Gastroesophageal sphincter (tissue), 3 donors: ENCODE measurements at regions not wholly inside any gene's neighbourhood (a gene's known extent, or its start where the extent isn't known, plus 50 kb on each side); places are given as distances from the start of the nearest gene placed in this dataset.

ENCODE experiments used
- EP300 ChIP-seq: sonication (generic); formaldehyde crosslinking; IDR thresholded peaks from one replicate; pipeline ENCODE4 v1.6.1; 2017; ENCODE audit warnings: antibody characterized with exemption, mild to moderate bottlenecking
- POLR2A ChIP-seq, 2 donors: fragments of 450-650 bp; IDR thresholded peaks; one replicate each; pipeline ENCODE4 v1.6.1; 2017; ENCODE audit warnings: antibody characterized with exemption in 2 of 2, mild to moderate bottlenecking in 2 of 2, moderate library complexity in 1 of 2
- POLR2AphosphoS5 ChIP-seq: sonication (generic); formaldehyde crosslinking; IDR thresholded peaks from one replicate; pipeline ENCODE4 v1.6.1; 2017; ENCODE audit warnings: antibody characterized with exemption
- TF ChIP-seq, protein P1 (sequence below), 4 experiments: fragments of 200-600 bp in 2 of 4; fragments of 450-650 bp in 2 of 4; sonication (generic) in 1 of 4; IDR thresholded peaks; one replicate each; pipeline ENCODE4 v1.5.1; 2017 to 2019; ENCODE audit warnings: antibody characterized with exemption in 4 of 4, mild to moderate bottlenecking in 2 of 4, moderate library complexity in 2 of 4

DNA sequence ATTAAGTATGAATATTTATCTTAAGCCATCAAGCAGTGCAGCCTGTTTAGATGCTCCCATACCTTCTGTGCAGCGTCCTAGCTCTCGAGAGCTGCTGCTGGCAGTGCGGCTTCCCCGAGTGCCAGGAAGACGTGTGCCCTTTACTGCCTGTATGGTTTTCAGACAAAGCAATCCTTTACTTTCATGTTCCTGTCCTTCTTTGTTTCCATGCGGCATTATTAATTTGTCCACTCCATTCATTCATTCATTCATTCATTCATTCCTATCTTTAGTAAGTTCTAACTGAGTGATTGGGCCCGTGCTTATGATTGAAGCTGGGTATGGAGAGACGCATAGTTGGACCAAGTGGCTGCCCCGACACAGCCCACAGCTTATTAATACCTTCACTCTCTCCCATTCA is 446.6 kb upstream of the HNRNPA3 start:
- TF ChIP-seq POLR2A (IDR thresholded peaks at IDR 0.05) = no peak
- TF ChIP-seq, protein P1, sequence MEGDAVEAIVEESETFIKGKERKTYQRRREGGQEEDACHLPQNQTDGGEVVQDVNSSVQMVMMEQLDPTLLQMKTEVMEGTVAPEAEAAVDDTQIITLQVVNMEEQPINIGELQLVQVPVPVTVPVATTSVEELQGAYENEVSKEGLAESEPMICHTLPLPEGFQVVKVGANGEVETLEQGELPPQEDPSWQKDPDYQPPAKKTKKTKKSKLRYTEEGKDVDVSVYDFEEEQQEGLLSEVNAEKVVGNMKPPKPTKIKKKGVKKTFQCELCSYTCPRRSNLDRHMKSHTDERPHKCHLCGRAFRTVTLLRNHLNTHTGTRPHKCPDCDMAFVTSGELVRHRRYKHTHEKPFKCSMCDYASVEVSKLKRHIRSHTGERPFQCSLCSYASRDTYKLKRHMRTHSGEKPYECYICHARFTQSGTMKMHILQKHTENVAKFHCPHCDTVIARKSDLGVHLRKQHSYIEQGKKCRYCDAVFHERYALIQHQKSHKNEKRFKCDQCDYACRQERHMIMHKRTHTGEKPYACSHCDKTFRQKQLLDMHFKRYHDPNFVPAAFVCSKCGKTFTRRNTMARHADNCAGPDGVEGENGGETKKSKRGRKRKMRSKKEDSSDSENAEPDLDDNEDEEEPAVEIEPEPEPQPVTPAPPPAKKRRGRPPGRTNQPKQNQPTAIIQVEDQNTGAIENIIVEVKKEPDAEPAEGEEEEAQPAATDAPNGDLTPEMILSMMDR (IDR thresholded peaks at IDR 0.05) = no peak
- TF ChIP-seq POLR2AphosphoS5 = no peak
- no peak for TF ChIP-seq EP300
